ENCODE measurements at regions not wholly inside any gene's neighbourhood (a gene's known extent, or its start where the extent isn't known, plus 50 kb on each side); places are given as distances from the start of the nearest gene placed in this dataset.

DNA sequence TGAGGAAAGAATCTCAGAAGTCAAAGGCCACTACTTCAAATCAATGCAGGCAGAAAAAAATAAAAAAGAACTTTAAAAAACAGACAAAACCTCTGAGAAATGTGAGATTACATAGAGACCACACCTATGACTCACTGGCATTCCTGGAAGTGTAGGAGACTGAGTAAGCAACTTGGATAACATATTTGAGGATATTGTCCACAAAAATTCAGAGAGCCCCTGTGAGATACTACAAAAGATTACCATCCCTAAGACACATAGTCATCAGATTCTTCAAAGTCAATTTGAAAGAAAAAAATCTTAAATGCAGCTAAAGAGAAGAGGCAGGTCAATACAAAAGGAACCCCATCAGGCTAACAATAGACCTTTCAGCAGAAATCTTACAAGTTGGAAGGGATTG lies 887.3 kb downstream of the NTRK3 start:
- TF ChIP-seq, protein P1, sequence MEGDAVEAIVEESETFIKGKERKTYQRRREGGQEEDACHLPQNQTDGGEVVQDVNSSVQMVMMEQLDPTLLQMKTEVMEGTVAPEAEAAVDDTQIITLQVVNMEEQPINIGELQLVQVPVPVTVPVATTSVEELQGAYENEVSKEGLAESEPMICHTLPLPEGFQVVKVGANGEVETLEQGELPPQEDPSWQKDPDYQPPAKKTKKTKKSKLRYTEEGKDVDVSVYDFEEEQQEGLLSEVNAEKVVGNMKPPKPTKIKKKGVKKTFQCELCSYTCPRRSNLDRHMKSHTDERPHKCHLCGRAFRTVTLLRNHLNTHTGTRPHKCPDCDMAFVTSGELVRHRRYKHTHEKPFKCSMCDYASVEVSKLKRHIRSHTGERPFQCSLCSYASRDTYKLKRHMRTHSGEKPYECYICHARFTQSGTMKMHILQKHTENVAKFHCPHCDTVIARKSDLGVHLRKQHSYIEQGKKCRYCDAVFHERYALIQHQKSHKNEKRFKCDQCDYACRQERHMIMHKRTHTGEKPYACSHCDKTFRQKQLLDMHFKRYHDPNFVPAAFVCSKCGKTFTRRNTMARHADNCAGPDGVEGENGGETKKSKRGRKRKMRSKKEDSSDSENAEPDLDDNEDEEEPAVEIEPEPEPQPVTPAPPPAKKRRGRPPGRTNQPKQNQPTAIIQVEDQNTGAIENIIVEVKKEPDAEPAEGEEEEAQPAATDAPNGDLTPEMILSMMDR (conservative IDR thresholded peaks at IDR 0.05), result no peak
- TF ChIP-seq ZFX (IDR thresholded peaks at IDR 0.05), result no peak

All from C4-2B (cell line).